HG03039 (cell line): ENCODE measurements at regions not wholly inside any gene's neighbourhood (a gene's known extent, or its start where the extent isn't known, plus 50 kb on each side); places are given as distances from the start of the nearest gene placed in this dataset.

Experiments used
- ATAC-seq: cut with Tn5 transposase; IDR thresholded peaks from one replicate; pipeline ENCODE4 v1.9.1; 2021; ENCODE audit warnings: mild to moderate bottlenecking, moderate library complexity; ENCODE audit not compliant: unreplicated experiment

- no peak for ATAC-seq
Measured at GRCh38 chr12:92003701-92004100, 141.9 kb downstream of the BTG1 start.

GRCh38 chr12:92002673-92003382 lies 142.8 kb downstream of the BTG1 start:
- ATAC-seq: no peak

- ATAC-seq: no peak
Measured at GRCh38 chr12:92002195-92002649, 143.4 kb downstream of the BTG1 start.

GRCh38 chr12:92000597-92000996 lies 145.0 kb downstream of the BTG1 start:
- no peak for ATAC-seq

GRCh38 chr12:91999823-92000222 lies 145.8 kb downstream of the BTG1 start:
- ATAC-seq: no peak

GRCh38 chr12:91998316-91998715 lies 147.3 kb downstream of the BTG1 start:
- no peak for ATAC-seq

- no peak for ATAC-seq
Measured at GRCh38 chr12:91994208-91994797, 151.3 kb downstream of the BTG1 start.

- ATAC-seq: no peak
Measured at GRCh38 chr12:91993287-91994017, 152.2 kb downstream of the BTG1 start.

- ATAC-seq: no peak
Measured at GRCh38 chr12:91991399-91992187, 154.1 kb downstream of the BTG1 start.

- ATAC-seq: no peak
Measured at GRCh38 chr12:91990525-91990924, 155.1 kb downstream of the BTG1 start.

GRCh38 chr12:91989143-91989542 lies 156.5 kb downstream of the BTG1 start:
- ATAC-seq: no peak

GRCh38 chr12:91988086-91988923 lies 157.3 kb downstream of the BTG1 start:
- no peak for ATAC-seq

GRCh38 chr12:91986084-91986483 lies 159.6 kb downstream of the BTG1 start:
- no peak for ATAC-seq

- ATAC-seq: no peak
Measured at GRCh38 chr12:91985002-91985787, 160.5 kb downstream of the BTG1 start.

- ATAC-seq: no peak
Measured at GRCh38 chr12:91984556-91984955, 161.1 kb downstream of the BTG1 start.

- no peak for ATAC-seq
Measured at GRCh38 chr12:91983935-91984334, 161.7 kb downstream of the BTG1 start.

- no peak for ATAC-seq
Measured at GRCh38 chr12:91982946-91983345, 162.7 kb downstream of the BTG1 start.

GRCh38 chr12:91980389-91980821 lies 165.2 kb downstream of the BTG1 start:
- no peak for ATAC-seq

GRCh38 chr12:91978143-91978542 lies 167.5 kb downstream of the BTG1 start:
- ATAC-seq: no peak
